ENCODE measurements at regions not wholly inside any gene's neighbourhood (a gene's known extent, or its start where the extent isn't known, plus 50 kb on each side); places are given as distances from the start of the nearest gene placed in this dataset.

GRCh38 chr15:93882779-93883178 lies 348.6 kb upstream of the MCTP2 start:
- intact Hi-C loops (cut with micrococcal nuclease), result no loop called here

GRCh38 chr15:93882141-93882540 lies 349.2 kb upstream of the MCTP2 start:
- intact Hi-C loops (cut with micrococcal nuclease), result no loop called here

- intact Hi-C loops (cut with micrococcal nuclease), result no loop called here
These were observed 350.1 kb upstream of the MCTP2 start for GRCh38 chr15:93881310-93881709.

GRCh38 chr15:93880358-93880757 lies 351.0 kb upstream of the MCTP2 start:
- intact Hi-C loops (cut with micrococcal nuclease), result no loop called here

GRCh38 chr15:93870583-93870982 lies 360.8 kb upstream of the MCTP2 start:
- intact Hi-C loops (cut with micrococcal nuclease), result no loop called here

- intact Hi-C loops (cut with micrococcal nuclease), result no loop called here
These were observed 364.4 kb upstream of the MCTP2 start for GRCh38 chr15:93866948-93867347.

GRCh38 chr15:93866476-93866875 lies 364.9 kb upstream of the MCTP2 start:
- intact Hi-C loops (cut with micrococcal nuclease), result no loop called here

- intact Hi-C loops (cut with micrococcal nuclease), result no loop called here
These were observed 365.8 kb upstream of the MCTP2 start for GRCh38 chr15:93865586-93865985.

GRCh38 chr15:93862791-93863190 lies 368.6 kb upstream of the MCTP2 start:
- intact Hi-C loops (cut with micrococcal nuclease), result no loop called here

- intact Hi-C loops (cut with micrococcal nuclease), result no loop called here
These were observed 369.2 kb upstream of the MCTP2 start for GRCh38 chr15:93861956-93862741.

GRCh38 chr15:93861413-93861812 lies 369.9 kb upstream of the MCTP2 start:
- intact Hi-C loops (cut with micrococcal nuclease), result no loop called here

- intact Hi-C loops (cut with micrococcal nuclease), result no loop called here
These were observed 370.7 kb upstream of the MCTP2 start for GRCh38 chr15:93860701-93861100.

GRCh38 chr15:93859176-93859575 lies 372.2 kb upstream of the MCTP2 start:
- intact Hi-C loops (cut with micrococcal nuclease), result no loop called here

- intact Hi-C loops (cut with micrococcal nuclease), result no loop called here
These were observed 376.1 kb upstream of the MCTP2 start for GRCh38 chr15:93855181-93855826.

- intact Hi-C loops (cut with micrococcal nuclease), result no loop called here
These were observed 377.3 kb upstream of the MCTP2 start for GRCh38 chr15:93854088-93854487.

- intact Hi-C loops (cut with micrococcal nuclease), result no loop called here
These were observed 378.6 kb upstream of the MCTP2 start for GRCh38 chr15:93852761-93853160.

GRCh38 chr15:93848490-93848889 lies 382.9 kb upstream of the MCTP2 start:
- intact Hi-C loops (cut with micrococcal nuclease), result no loop called here

GRCh38 chr15:93848076-93848475 lies 383.3 kb upstream of the MCTP2 start:
- intact Hi-C loops (cut with micrococcal nuclease), result no loop called here

- intact Hi-C loops (cut with micrococcal nuclease), result no loop called here
These were observed 385.2 kb upstream of the MCTP2 start for GRCh38 chr15:93846148-93846547.

GRCh38 chr15:93837450-93837849 lies 393.9 kb upstream of the MCTP2 start:
- intact Hi-C loops (cut with micrococcal nuclease), result no loop called here

GRCh38 chr15:93835344-93835743 lies 396.0 kb upstream of the MCTP2 start:
- intact Hi-C loops (cut with micrococcal nuclease), result no loop called here

GRCh38 chr15:93831641-93832040 lies 399.7 kb upstream of the MCTP2 start:
- intact Hi-C loops (cut with micrococcal nuclease), result no loop called here
